ENCODE measurements at regions not wholly inside any gene's neighbourhood (a gene's known extent, or its start where the extent isn't known, plus 50 kb on each side); places are given as distances from the start of the nearest gene placed in this dataset.

DNA sequence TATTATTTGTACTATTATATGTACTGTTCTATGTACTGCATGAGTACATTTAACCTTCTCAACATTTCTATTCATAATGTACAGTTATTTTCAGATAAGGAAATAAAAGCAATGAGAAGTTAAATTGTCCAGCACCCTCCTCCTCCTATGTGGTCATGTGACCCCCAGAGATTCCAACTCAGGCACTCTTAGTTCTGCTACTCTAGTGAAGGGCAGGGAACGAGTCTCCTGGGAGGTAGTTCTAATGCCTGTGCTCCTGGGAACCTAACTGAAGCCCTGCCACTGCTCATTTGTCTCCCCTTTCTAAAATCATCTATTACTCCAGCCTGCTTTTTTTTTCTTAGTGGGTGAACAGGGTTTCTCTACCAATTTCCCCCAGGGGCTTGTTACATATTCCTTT is 105.9 kb upstream of the GPRIN3 start:
- TF ChIP-seq, protein P1, sequence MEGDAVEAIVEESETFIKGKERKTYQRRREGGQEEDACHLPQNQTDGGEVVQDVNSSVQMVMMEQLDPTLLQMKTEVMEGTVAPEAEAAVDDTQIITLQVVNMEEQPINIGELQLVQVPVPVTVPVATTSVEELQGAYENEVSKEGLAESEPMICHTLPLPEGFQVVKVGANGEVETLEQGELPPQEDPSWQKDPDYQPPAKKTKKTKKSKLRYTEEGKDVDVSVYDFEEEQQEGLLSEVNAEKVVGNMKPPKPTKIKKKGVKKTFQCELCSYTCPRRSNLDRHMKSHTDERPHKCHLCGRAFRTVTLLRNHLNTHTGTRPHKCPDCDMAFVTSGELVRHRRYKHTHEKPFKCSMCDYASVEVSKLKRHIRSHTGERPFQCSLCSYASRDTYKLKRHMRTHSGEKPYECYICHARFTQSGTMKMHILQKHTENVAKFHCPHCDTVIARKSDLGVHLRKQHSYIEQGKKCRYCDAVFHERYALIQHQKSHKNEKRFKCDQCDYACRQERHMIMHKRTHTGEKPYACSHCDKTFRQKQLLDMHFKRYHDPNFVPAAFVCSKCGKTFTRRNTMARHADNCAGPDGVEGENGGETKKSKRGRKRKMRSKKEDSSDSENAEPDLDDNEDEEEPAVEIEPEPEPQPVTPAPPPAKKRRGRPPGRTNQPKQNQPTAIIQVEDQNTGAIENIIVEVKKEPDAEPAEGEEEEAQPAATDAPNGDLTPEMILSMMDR (IDR thresholded peaks at IDR 0.05; ENCODE audit: low read depth, low read length): no peak
- TF ChIP-seq EZH2phosphoT487 (IDR thresholded peaks at IDR 0.05; ENCODE audit: low read depth): no peak

DNA sequence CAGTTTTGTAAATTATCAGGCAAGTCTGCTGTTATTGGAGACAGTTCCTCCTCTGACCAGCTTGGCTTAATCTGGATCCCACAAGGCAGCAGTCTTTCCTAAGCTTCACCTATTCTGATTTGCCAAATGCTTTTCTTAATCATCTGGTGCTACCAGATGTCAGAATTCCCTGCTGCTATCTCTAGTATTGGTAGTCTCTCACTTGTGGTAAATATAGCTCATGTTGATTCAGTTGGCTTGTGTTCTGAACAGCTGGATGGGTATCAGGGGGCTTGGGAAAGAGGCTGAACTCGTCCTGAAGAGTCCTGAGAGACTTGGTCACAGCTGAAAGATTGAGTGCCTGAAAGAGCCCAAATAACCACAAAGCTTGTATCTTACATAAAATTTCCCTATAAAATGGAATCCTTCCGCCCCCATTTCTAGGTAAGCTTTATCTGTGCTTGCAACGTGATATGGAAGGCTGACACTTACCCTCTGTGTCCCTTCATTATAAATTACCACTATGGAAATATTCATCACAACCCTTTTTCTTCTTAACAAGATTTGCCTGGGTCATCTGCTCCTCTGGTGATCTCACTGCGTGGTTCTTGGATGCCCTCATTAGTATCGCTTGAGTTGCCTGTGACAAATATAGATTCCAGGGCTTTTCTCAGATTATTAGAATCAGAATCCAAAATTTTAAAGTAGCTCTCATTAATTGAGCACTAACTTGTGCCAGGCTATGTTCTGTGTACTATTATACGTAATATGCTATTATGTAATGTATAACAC is 104.1 kb upstream of the GPRIN3 start:
- Histone ChIP-seq H3K27ac (ENCODE audit: low read length) (no peak overlapping the region), H3K4me3 (ENCODE audit: low read length) (no peak overlapping the region), H3K79me2 (ENCODE audit: low read length) (no peaks in the 10 kb centered on the region), H3K36me3 (replicated peaks; ENCODE audit: low read depth, low read length) (no peaks in the 10 kb centered on the region), H3K9me3 (ENCODE audit: insufficient read depth, low read length) (no peaks in the 10 kb centered on the region), H3K4me2 (ENCODE audit: low read length) (no peak overlapping the region), H3K27me3 (ENCODE audit: low read depth, low read length) (no peaks in the 10 kb centered on the region), H2AFZ (ENCODE audit: low read depth, low read length) (no peak overlapping the region), H4K20me1 (ENCODE audit: insufficient read depth, low read length) (no peaks in the 10 kb centered on the region), H3K9ac (ENCODE audit: low read length) (no peak overlapping the region), H3K4me1 (ENCODE audit: low read length) (no peaks in the 10 kb centered on the region; the same call in 1 of the 2 replicates)
- TF ChIP-seq EZH2phosphoT487 (IDR thresholded peaks at IDR 0.05; ENCODE audit: low read depth): no peak

More for the DNA sequence above, 105.9 kb upstream of the GPRIN3 start:
- H3K79me2 ChIP-seq (ENCODE audit: low read length): no peaks in the 10 kb centered on the region
- H3K4me2 ChIP-seq (ENCODE audit: low read length): no peak overlapping the region
- H3K4me1 ChIP-seq (ENCODE audit: low read length): no peaks in the 10 kb centered on the region; the same call in 1 of the 2 replicates
- H3K4me3 ChIP-seq (ENCODE audit: low read length): no peak overlapping the region
- no peaks in the 10 kb centered on the region for H3K27me3 ChIP-seq (ENCODE audit: low read depth, low read length)
- no peak overlapping the region for H2AFZ ChIP-seq (ENCODE audit: low read depth, low read length)
- no peaks in the 10 kb centered on the region for H3K36me3 ChIP-seq (replicated peaks; ENCODE audit: low read depth, low read length)
- H3K9ac ChIP-seq (ENCODE audit: low read length): no peak overlapping the region
- no peak overlapping the region for H3K27ac ChIP-seq (ENCODE audit: low read length)
- H4K20me1 ChIP-seq (ENCODE audit: insufficient read depth, low read length): no peaks in the 10 kb centered on the region
- no peaks in the 10 kb centered on the region for H3K9me3 ChIP-seq (ENCODE audit: insufficient read depth, low read length)

DNA sequence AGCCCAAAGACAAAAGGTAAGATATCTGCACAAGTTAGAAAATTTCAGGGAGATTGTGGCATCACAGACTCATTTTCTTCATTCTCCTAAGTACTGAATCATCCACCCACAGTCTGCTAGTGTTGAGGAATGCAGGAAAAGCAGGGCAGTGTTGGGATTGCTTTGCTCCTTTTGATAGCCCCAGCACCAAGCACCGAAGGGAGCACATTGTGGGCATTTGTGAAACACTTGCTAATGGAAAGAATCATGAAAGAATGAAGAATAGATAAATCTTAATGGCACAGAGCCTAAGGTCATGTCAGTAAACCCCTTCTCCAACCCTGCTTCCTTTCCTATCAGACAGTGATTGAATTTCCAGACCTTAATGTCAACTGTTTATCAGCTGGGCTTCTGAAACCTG is 103.1 kb upstream of the GPRIN3 start:
- H3K27me3 ChIP-seq (ENCODE audit: low read depth, low read length): no peaks in the 10 kb centered on the region
- no peaks in the 10 kb centered on the region for H4K20me1 ChIP-seq (ENCODE audit: insufficient read depth, low read length)
- H2AFZ ChIP-seq (ENCODE audit: low read depth, low read length): no peak overlapping the region; the same call in 1 of the 2 replicates
- no peak overlapping the region for H3K27ac ChIP-seq (ENCODE audit: low read length)
- no peak overlapping the region for H3K4me2 ChIP-seq (ENCODE audit: low read length)
- no peak overlapping the region for H3K9ac ChIP-seq (ENCODE audit: low read length)
- no peaks in the 10 kb centered on the region for H3K79me2 ChIP-seq (ENCODE audit: low read length)
- H3K4me1 ChIP-seq (ENCODE audit: low read length): no peaks in the 10 kb centered on the region; the same call in 1 of the 2 replicates
- no peaks in the 10 kb centered on the region for H3K9me3 ChIP-seq (ENCODE audit: insufficient read depth, low read length)
- TF ChIP-seq, protein P1 (IDR thresholded peaks at IDR 0.05; ENCODE audit: low read depth, low read length): no peak
- no peak for TF ChIP-seq EZH2phosphoT487 (IDR thresholded peaks at IDR 0.05; ENCODE audit: low read depth)
- no peak overlapping the region for H3K4me3 ChIP-seq (ENCODE audit: low read length)
- H3K36me3 ChIP-seq (replicated peaks; ENCODE audit: low read depth, low read length): no peaks in the 10 kb centered on the region

DNA sequence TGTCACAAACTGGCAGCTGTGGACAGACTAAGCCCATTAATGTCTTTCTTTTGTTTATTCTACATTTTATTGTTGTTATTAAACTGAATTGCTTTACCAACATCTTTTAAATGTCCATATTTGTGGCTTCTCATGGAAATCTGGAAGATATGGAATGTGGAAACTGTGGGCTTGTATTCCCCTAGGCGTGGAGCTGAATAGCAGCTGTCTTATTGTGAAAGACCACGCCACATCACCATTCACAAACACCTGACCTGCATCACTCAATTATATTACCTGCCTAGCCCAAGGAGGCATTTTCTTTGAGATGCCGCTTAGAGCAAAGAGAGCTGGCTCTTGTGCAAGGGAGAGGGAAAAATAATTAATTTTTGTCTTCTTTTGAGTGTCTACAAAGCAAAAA is 96.9 kb upstream of the GPRIN3 start:
- TF ChIP-seq, protein P1 (IDR thresholded peaks at IDR 0.05; ENCODE audit: low read depth, low read length): no peak
- no peak for TF ChIP-seq EZH2phosphoT487 (IDR thresholded peaks at IDR 0.05; ENCODE audit: low read depth)
- Histone ChIP-seq H3K79me2 (ENCODE audit: low read length) (no peaks in the 10 kb centered on the region), H4K20me1 (ENCODE audit: insufficient read depth, low read length) (no peaks in the 10 kb centered on the region), H3K4me2 (ENCODE audit: low read length) (no peak overlapping the region), H3K9ac (ENCODE audit: low read length) (no peak overlapping the region), H3K4me3 (ENCODE audit: low read length) (no peak overlapping the region), H3K4me1 (ENCODE audit: low read length) (peaks cover under 1% of the 10 kb centered on the region; the same call in 1 of the 2 replicates), H3K9me3 (ENCODE audit: insufficient read depth, low read length) (no peaks in the 10 kb centered on the region), H3K36me3 (replicated peaks; ENCODE audit: low read depth, low read length) (no peaks in the 10 kb centered on the region), H3K27me3 (ENCODE audit: low read depth, low read length) (no peaks in the 10 kb centered on the region), H3K27ac (ENCODE audit: low read length) (no peak overlapping the region), H2AFZ (ENCODE audit: low read depth, low read length) (no peak overlapping the region)
